Natural killer cell (primary cell): ENCODE measurements at regions not wholly inside any gene's neighbourhood (a gene's known extent, or its start where the extent isn't known, plus 50 kb on each side); places are given as distances from the start of the nearest gene placed in this dataset.

Experiments
- ATAC-seq, 3 donors: fragments of 150-1000 bp in 2 of 3; fragments of 200-7000 bp in 1 of 3; cut with Tn5 transposase; 1 replicate in 1 of 3; 2 replicates in 2 of 3; pipeline ENCODE4 v1.10.0; 2021; ENCODE audit warnings: mild to moderate bottlenecking in 2 of 3, moderate library complexity in 2 of 3
- DNase-seq, 2 donors: peaks; one replicate each; pipeline versions ENCODE4 v3.0.0 to v3.0.0-alpha.2; 2013 to 2021; ENCODE audit warnings: mixed read lengths in 1 of 2
- H3K27ac ChIP-seq: one replicate; pipeline ENCODE4 v1.5.1; 2013; ENCODE audit warnings: mild to moderate bottlenecking, low read length
- H3K27me3 ChIP-seq: one replicate; pipeline ENCODE4 v1.6.1; 2013; ENCODE audit warnings: low read length; ENCODE audit not compliant: control insufficient read depth, insufficient read depth
- H3K36me3 ChIP-seq: one replicate; pipeline ENCODE4 v1.6.1; 2013; ENCODE audit warnings: low read length; ENCODE audit not compliant: control insufficient read depth, insufficient read depth
- H3K4me1 ChIP-seq: one replicate; pipeline ENCODE4 v1.6.1; 2013; ENCODE audit warnings: low read length; ENCODE audit not compliant: control insufficient read depth, insufficient read depth
- H3K4me3 ChIP-seq: one replicate; pipeline ENCODE4 v1.5.1; 2013; ENCODE audit warnings: low read length
- H3K9me3 ChIP-seq: one replicate; pipeline ENCODE4 v1.6.1; 2013; ENCODE audit warnings: low read length; ENCODE audit not compliant: control insufficient read depth, insufficient read depth
- H3K27ac Mint-ChIP-seq, 2 donors: one replicate each; pipeline ENCODE4 v1.8.0; 2022; ENCODE audit warnings: mild to moderate bottlenecking in 2 of 2, mixed read lengths in 2 of 2, moderate library complexity in 1 of 2
- H3K27me3 Mint-ChIP-seq, 2 donors: one replicate each; pipeline ENCODE4 v1.8.0; 2022; ENCODE audit warnings: low read depth in 2 of 2, mixed read lengths in 2 of 2
- H3K36me3 Mint-ChIP-seq: one replicate; pipeline ENCODE4 v1.8.0; 2022; ENCODE audit warnings: mixed read lengths
- H3K4me1 Mint-ChIP-seq, 2 donors: one replicate each; pipeline ENCODE4 v1.8.0; 2022; ENCODE audit warnings: mixed read lengths in 2 of 2
- H3K4me3 Mint-ChIP-seq: one replicate; pipeline ENCODE4 v1.8.0; 2022; ENCODE audit warnings: mild to moderate bottlenecking, moderate library complexity, mixed read lengths
- H3K9me3 Mint-ChIP-seq, 2 donors: one replicate each; pipeline ENCODE4 v1.8.0; 2022; ENCODE audit warnings: mixed read lengths in 2 of 2
- WGBS: methylation state at CpG from one replicate; pipeline ENCODE4 v1.1.7; 2013; ENCODE audit warnings: missing lambda C conversion rate; ENCODE audit not compliant: insufficient coverage; 5-methylcytosine and 5-hydroxymethylcytosine counted together
- intact Hi-C: fragments of 100-400 bp; cut with micrococcal nuclease; formaldehyde crosslinking; loops from one replicate; pipeline ENCODE4 v1.14.2; 2022
- TF ChIP-seq, protein P1 (sequence below): fragments of 200-600 bp; IDR thresholded peaks from one replicate; pipeline ENCODE4 v1.8.0; 2022; ENCODE audit warnings: antibody characterized with exemption

DNA sequence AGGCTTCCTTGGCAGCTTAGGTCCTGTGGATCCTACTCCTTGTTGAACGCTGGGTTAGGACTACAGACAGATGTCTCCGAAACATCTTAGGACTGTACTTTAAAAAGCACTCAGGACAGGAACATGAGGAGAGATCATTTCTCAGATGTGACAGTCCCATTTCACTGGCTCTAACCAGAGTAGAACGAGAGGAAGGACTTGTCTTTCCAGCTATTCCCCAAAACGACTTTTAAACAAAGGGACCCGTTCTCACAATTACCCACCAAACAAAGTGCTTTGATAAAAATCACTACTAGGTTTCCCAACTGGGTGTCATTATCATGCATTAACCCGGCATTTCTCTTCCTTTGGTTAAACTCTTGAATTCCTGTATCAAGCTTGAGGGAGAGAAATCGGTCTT, 84.7 kb upstream of the BARX2 start:
- no peaks in the 10 kb centered on the region for H3K4me1 ChIP-seq
- no peak overlapping the region for H3K27ac Mint-ChIP-seq
- peaks cover 22 to 60% of the 10 kb centered on the region in 2 donors for H3K27me3 Mint-ChIP-seq
- no peaks in the 10 kb centered on the region for H3K4me1 Mint-ChIP-seq
- no peaks in the 10 kb centered on the region for H3K9me3 ChIP-seq
- no peaks in the 10 kb centered on the region for H3K36me3 Mint-ChIP-seq
- 67% methylated on average over 6 of the region's 7 CpGs for WGBS
- no peak overlapping the region for H3K27ac ChIP-seq
- TF ChIP-seq, protein P1, sequence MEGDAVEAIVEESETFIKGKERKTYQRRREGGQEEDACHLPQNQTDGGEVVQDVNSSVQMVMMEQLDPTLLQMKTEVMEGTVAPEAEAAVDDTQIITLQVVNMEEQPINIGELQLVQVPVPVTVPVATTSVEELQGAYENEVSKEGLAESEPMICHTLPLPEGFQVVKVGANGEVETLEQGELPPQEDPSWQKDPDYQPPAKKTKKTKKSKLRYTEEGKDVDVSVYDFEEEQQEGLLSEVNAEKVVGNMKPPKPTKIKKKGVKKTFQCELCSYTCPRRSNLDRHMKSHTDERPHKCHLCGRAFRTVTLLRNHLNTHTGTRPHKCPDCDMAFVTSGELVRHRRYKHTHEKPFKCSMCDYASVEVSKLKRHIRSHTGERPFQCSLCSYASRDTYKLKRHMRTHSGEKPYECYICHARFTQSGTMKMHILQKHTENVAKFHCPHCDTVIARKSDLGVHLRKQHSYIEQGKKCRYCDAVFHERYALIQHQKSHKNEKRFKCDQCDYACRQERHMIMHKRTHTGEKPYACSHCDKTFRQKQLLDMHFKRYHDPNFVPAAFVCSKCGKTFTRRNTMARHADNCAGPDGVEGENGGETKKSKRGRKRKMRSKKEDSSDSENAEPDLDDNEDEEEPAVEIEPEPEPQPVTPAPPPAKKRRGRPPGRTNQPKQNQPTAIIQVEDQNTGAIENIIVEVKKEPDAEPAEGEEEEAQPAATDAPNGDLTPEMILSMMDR = no peak
- no peak overlapping the region for H3K4me3 Mint-ChIP-seq
- H3K4me3 ChIP-seq = no peak overlapping the region
- H3K27me3 ChIP-seq = peaks cover 7% of the 10 kb centered on the region
- no peaks in the 10 kb centered on the region for H3K9me3 Mint-ChIP-seq
- ATAC-seq (no peak), DNase-seq (no peak)
- H3K36me3 ChIP-seq = no peaks in the 10 kb centered on the region
- intact Hi-C loops = no loop called here

DNA sequence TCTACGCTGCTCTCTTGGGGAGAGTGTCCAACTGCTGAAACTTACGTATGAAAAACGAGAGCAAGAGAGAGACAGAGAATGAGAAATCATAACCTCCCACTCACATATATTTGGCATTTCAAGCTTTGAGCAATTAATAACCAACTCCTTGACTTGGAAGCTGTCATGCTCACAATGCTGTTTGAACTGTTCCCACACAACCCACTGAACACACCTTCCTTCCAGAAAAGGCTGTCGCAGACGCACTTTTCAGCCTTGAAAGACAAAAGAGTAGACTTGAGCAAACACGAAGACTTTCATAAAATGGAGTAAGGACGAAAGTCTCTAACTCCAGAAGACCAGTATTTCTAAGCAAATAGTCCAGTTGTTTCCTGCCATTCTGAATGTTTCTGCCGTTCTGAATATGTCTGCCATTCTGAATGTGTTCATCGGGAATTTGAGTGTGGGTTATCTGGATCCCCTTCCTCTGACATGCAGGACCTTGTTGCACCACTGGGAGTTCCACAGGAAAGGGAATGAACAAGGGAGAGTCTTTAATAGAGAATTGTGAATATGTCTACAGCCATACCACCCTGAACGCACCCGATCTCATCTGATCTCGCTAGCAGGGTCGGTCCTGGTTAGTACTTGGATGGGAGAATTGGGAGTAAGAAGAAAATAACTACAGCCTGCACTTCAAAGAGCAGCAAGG, 86.2 kb upstream of the BARX2 start:
- H3K36me3 Mint-ChIP-seq = no peaks in the 10 kb centered on the region
- H3K27ac ChIP-seq = no peak overlapping the region
- H3K36me3 ChIP-seq = no peaks in the 10 kb centered on the region
- no peaks in the 10 kb centered on the region for H3K9me3 ChIP-seq
- H3K4me1 ChIP-seq = no peaks in the 10 kb centered on the region
- H3K4me3 Mint-ChIP-seq = no peak overlapping the region
- no peak for DNase-seq
- H3K27me3 Mint-ChIP-seq = peaks cover 19 to 51% of the 10 kb centered on the region in 2 donors
- no peak overlapping the region for H3K27ac Mint-ChIP-seq
- no peak for ATAC-seq
- no peaks in the 10 kb centered on the region for H3K4me1 Mint-ChIP-seq
- TF ChIP-seq, protein P1 = no peak
- H3K9me3 Mint-ChIP-seq = no peaks in the 10 kb centered on the region
- intact Hi-C loops = no loop called here
- no peak overlapping the region for H3K4me3 ChIP-seq
- peaks cover 7% of the 10 kb centered on the region for H3K27me3 ChIP-seq
- WGBS = 92% methylated on average over 13 of the region's 13 CpGs

DNA sequence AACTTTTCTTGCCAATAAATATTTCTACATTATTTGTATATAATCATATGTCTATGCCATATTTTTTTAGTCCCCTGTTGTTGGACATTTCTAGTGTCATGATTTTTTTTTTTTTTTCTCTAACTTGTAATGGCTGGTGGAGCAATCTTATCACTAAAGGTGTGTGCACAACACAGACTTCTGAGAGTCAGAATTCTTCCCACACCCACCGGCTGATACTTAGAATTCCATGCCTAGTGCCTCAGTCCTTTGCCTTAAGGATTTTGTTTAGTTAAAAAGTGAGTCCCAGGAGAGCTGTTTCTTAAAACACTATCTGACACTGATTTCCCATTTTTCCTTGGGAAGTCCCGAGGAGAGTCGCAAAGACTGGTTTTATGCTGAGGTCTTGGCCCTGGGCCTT, 87.7 kb upstream of the BARX2 start:
- intact Hi-C loops = no loop called here
- no peaks in the 10 kb centered on the region for H3K4me1 Mint-ChIP-seq
- H3K36me3 Mint-ChIP-seq = no peaks in the 10 kb centered on the region
- Histone ChIP-seq H3K27me3 (peaks cover 7% of the 10 kb centered on the region), H3K4me1 (no peaks in the 10 kb centered on the region), H3K9me3 (no peaks in the 10 kb centered on the region), H3K36me3 (no peaks in the 10 kb centered on the region), H3K4me3 (no peak overlapping the region), H3K27ac (no peak overlapping the region)
- TF ChIP-seq, protein P1 = no peak
- no peak overlapping the region for H3K4me3 Mint-ChIP-seq
- DNase-seq (no peak), ATAC-seq (no peak)
- H3K27me3 Mint-ChIP-seq = peaks cover 23 to 63% of the 10 kb centered on the region in 2 donors
- WGBS = 98% methylated on average over 2 of the region's 3 CpGs
- no peak overlapping the region for H3K27ac Mint-ChIP-seq
- no peaks in the 10 kb centered on the region for H3K9me3 Mint-ChIP-seq

DNA sequence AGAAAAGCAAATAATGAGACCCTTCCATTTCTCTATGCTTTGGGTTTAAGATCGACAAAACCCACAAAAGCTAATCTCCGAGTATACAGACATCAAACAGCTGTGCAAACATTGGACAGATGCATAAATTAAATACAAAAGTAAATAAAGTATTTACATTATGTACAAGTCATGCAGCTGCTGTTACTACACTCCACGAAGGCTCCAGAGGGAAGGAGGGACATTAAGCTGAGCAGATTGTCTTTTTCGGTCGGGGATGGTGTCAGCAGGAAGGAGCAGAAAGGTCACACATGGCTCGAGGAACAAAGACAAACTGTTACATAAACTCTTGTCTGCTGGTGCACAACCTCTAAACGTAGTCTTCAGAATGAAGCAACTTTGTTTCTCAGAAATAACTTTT, 88.8 kb upstream of the BARX2 start:
- 76% methylated on average over 6 of the region's 7 CpGs for WGBS
- H3K27me3 ChIP-seq = peaks cover 7% of the 10 kb centered on the region
- no peaks in the 10 kb centered on the region for H3K36me3 Mint-ChIP-seq
- H3K9me3 Mint-ChIP-seq = no peaks in the 10 kb centered on the region
- DNase-seq (no peak), ATAC-seq (no peak)
- no peaks in the 10 kb centered on the region for H3K9me3 ChIP-seq
- H3K27ac Mint-ChIP-seq = no peak overlapping the region
- H3K4me1 Mint-ChIP-seq = no peaks in the 10 kb centered on the region
- H3K4me3 ChIP-seq = no peak overlapping the region
- TF ChIP-seq, protein P1 = no peak
- H3K4me3 Mint-ChIP-seq = no peak overlapping the region
- no peak overlapping the region for H3K27ac ChIP-seq
- H3K36me3 ChIP-seq = no peaks in the 10 kb centered on the region
- intact Hi-C loops = no loop called here
- H3K27me3 Mint-ChIP-seq = peaks cover 26 to 61% of the 10 kb centered on the region in 2 donors
- no peaks in the 10 kb centered on the region for H3K4me1 ChIP-seq
